HG02759 (cell line): ENCODE measurements at regions not wholly inside any gene's neighbourhood (a gene's known extent, or its start where the extent isn't known, plus 50 kb on each side); places are given as distances from the start of the nearest gene placed in this dataset.

ENCODE experiments used
- ATAC-seq: cut with Tn5 transposase; IDR thresholded peaks from one replicate; pipeline ENCODE4 v1.9.1; 2021; ENCODE audit warnings: mild to moderate bottlenecking, moderate library complexity; ENCODE audit not compliant: unreplicated experiment

GRCh38 chr3:72411843-72412242, 436.4 kb downstream of the SHQ1 start:
- ATAC-seq, result no peak

GRCh38 chr3:72411126-72411525, 437.1 kb downstream of the SHQ1 start:
- no peak for ATAC-seq

DNA sequence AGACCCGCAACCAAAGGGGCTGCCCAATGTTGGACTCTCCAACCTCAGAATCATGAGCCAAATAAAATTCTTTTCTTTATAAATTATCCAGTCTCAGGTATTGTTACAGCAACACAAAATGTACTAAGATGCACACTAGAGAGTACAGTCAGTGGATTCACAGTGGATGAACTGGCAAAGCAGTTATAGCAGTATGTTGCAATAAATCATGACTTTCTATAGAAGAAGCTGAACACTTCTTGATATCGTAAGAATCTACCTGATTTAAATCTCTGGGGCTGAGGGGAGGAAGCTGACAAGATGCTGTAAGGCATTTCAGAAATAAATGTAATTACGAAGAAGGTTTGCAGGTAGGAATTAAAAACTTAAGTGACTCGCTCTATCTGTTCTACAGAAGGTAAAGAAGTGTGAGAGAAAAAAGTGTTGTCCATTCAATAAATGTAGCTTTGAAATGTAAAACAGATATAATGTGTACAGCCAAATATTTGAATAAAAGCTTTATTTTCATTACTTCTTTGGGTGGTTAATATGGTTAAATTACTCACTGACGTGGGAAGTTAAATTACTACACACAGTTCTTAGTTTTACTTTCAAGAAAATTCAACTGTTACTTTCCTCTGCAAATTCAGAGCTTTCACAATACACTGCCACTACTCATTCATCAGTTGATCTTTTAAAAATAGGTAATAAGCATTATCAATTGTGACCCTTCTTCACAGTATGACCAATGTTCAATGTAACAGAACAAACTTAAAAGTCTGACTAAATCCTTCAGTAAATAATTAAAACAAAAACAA, 439.1 kb downstream of the SHQ1 start:
- no peak for ATAC-seq

DNA sequence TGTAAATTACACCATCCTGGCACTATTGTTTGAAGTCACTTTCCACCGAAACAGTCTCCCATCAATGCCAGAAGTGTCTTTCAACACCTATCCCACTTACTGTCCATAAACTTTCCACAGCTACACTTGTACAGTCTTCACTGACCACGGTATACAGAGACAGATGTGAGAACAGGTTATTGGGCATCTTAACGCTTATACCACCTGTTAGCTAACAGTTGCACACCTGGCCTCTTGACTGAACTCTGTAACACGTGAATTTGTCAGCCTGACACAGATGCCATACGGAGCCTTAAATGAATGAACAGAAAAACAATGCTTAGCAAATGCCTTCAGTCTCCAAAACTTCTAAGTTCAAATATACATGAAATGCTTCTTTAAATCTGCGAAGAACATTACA, 440.5 kb downstream of the SHQ1 start:
- ATAC-seq, result no peak

DNA sequence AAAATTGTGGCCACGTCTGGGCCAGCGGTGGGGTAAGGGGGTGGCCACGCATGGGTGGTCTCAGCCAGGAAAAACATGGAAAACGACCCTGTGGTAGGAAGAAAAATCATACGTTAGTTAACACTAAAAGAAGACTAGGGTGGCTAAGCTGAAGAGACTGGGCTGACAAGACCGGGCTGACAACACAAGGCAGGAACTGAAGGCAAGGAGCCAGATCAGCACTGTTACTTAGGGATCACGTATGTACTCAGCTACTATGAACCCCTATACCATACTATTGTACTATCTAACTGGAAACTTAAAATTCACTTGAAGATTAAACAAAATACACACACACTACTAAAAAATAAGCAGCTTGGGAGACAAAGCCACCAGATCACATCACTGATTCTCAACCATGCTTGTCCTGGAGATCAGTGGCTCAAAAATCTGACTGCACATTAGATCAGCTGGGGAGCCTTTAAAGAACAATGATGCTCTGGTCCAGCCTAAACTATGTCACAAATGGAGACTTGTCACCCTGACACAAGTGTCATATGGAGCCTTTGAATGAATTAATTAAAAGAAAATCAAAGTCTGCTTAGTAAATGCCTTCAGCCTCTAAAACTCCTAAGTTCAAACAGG, 442.2 kb downstream of the SHQ1 start:
- ATAC-seq, result no peak

DNA sequence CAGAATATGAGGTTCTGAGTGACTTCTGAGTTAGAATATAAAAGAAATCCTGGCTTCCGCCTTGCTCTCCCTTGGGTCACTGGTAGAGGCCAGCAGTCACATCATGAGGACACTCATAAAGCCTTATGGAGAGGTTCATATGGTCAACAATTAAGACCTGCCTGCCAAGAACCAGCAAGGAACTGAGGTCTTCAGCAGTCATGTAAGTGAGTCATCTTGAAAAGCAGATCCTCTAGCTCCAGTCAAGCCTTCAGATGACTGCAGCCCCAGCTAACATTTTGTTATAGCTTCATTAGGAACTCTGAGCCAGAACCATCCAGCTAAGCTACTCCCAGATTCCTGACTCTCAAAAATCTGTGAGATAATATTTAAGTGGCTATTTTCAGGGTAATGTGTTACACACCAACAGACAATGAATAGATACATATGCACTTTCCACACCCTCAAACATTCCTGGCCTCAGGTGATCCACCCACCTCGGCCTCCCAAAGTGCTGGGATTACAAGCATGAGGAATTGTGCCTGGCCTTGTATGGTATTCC, 447.2 kb downstream of the SHQ1 start:
- no peak for ATAC-seq

DNA sequence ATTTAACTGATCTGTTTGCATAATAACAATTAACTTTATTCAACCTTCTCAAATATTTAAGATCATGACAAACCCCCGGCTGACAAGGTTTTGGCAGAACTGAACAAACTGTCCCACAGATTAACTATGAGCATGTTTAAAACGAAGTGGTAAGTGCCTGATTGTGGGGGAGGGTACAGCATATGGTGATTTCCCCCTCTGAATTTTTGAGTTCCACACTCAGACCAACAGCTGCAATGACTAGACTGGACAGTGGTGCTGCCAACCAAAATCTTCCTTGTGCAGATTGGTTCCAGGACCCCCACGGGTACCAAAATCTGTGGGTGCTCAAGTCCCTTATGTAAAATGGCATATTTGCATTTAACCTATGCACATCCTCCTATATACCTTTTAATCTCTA, 449.5 kb downstream of the SHQ1 start:
- ATAC-seq, result no peak

DNA sequence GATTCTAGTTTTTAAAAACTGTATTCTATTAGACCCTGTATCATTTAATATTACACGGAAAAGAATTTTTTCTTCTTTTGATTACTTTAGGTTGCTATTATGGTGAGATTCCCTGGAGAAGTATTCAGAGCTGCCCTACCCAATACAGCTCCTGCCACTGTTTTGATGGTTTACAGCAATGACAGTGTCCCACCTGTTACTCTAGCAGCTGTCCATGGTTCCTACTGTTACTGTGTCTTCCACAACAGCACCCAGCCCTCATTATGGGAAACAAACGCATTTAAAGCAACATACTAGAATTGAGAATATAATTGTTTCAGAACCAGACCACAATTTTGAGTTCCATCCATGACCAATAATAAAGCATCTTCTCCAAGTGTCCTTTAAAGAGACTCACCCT, 450.7 kb downstream of the SHQ1 start:
- no peak for ATAC-seq

DNA sequence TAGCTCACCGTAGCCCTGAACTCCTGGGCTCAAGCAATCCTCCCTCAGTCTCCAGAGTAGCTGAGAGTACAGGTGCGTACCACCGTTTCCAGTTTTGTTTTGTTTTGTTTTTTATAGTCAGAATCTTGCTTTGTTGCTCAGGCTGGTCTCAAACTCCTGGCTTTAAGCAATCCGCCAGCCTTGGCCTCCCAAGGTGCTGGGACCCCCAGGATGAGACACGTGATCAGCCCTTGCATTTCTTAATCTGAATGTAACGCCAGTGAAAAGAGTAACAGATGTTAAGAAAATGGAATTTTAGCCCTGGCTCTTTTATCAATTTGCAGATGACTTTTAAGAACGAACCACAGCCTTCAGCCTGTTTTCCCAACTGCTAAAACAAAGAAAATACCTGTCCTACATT, 451.3 kb downstream of the SHQ1 start:
- no peak for ATAC-seq

GRCh38 chr3:72395776-72396311, 452.4 kb downstream of the SHQ1 start:
- ATAC-seq, result no peak

GRCh38 chr3:72393455-72393854, 454.8 kb downstream of the SHQ1 start:
- ATAC-seq, result no peak

DNA sequence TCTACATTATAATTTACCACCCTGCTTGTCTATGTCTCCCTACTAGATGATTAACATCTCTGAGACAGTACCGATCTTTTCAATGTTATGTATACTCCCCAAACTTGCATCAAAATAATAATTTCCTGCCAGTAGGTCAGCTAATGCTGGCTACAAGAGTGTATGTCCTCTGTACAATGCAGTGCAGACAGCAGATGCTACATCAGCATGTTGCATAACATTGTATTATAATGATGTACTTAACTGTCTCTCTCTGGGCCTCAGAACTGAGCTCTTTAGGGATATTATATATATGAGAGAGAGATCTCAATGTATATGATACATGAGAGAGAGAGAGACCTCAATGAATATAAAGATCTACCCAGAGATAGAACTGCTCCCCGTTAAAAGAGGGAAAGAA, 456.6 kb downstream of the SHQ1 start:
- ATAC-seq, result no peak

DNA sequence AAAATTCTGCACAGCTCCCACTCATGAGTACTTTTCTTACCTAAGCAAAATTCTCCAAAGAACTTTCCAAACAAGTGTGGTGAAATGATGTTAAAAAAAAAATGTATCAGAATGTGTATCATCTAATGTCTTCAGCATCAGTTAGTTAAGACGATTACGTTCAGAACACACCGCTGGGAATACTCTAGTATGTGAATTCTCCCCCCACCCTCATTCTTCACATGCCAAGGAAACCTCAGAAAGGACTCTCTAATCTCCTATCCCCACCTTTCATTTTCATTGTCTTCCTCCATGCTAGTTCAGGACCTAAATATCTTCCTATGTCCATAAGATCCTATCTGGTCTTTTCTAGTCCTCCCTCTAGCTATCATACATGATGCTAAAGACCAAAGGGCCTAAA, 457.4 kb downstream of the SHQ1 start:
- ATAC-seq, result no peak

DNA sequence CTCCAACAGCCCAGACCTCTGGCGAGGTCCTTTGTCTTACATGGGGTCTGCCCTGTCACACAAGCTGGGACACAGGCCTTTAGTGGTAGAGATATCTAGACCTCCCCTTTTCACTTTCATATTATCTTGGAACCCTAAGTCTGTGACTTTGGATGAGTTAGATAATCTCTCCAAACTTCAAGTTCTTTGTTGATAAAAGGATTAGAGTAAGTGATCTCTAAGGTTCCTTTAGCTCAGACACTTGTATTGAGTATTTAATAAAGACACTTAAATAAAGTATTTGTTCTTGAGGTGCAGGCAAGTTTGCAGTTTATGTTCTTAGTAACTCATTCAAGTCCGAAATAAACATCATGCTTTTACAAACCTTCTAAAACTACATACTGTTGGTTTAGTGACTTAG, 459.6 kb downstream of the SHQ1 start:
- ATAC-seq, result no peak

- no peak for ATAC-seq
These were observed 460.1 kb downstream of the SHQ1 start for GRCh38 chr3:72388117-72388516.

DNA sequence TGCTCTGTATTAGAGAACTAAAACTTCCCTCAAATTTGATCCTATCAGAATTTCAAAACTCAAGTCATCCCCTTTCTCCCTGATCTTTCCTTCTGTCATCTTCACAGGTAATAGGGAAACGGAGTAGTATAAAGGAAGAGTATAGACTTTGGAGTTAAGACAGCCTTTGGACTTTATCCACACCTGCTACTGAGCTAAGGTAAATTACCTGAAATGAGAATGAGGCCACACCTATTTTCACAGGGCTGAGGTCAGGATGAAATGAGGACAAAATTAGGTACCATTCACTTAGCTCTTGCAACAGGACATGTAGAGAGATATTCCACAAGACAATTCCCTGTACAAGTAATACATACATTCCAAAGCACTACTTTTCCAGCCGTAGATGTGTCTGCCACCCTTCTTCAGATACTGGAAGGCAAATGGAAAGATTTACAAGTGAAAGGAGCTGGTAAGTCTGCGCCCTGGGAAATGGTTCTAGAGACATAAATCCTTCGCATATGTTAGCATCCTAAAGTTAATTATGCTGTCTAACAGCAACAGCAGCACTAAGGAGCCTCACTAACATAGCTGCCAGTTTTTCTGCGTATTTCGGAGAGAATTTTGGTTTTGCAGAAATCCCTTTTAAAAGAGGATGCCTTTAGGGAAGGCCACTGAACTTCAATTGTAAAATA, 461.8 kb downstream of the SHQ1 start:
- ATAC-seq, result no peak

- ATAC-seq, result no peak
These were observed 463.1 kb downstream of the SHQ1 start for GRCh38 chr3:72385167-72385566.

DNA sequence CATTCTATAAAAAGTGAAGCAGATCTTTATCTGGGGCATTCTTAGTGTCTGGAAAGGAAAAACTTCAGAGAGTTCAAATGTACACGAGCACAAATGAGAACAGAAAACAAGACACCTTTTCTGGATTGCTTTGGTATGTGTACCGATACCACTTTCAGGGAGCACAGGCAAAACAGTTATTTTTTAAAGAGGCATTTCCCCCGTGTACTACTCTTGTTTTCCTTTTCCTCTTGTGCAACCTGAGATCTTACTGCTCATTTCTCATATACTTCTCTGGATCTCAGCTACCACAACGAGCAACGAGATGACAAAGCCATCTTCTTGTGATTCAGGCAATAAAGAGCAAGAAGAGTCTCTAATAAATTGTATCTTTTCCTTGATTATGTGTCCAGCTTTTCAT, 463.6 kb downstream of the SHQ1 start:
- no peak for ATAC-seq

DNA sequence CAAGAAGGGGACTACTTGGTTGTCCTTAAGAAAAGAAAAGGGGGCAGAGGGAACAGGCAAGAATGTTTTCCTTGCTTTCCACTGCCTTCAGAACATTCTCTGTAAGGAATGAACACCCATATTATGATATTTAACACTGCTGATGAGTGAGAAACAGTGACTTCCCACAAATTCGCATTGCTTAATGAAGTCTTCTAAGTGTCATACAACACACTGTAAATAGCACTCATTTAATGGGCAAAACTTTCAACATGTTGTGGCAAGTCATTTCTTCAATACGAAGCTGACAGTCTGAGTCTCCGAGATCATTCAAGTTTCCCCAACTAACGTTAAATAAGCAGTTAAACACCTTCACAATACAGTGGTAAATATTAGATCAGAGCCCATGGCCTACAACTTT, 464.4 kb downstream of the SHQ1 start:
- ATAC-seq, result no peak

DNA sequence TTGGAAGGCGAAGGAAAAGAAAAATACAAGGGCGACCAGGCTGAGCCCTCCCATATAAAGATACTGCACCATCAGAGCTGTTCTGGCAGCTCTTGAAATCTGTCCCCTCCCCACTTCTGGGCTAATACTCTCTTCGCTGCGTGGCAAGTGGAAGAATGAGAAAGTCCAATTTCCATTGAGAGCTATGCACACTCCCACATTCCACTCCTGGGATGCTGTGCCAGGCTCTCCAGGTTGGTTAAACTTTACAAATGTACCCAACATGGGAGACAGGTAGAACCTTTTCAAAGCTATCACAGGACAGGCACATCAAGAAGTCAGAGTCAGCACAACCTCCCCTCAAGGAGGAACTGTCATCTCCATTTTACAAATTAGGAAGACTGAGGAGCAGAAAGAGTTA, 465.0 kb downstream of the SHQ1 start:
- ATAC-seq, result no peak

GRCh38 chr3:72382460-72382859, 465.8 kb downstream of the SHQ1 start:
- ATAC-seq, result no peak

GRCh38 chr3:72381584-72381983, 466.7 kb downstream of the SHQ1 start:
- no peak for ATAC-seq
